GM12875 (cell line): ENCODE measurements at regions not wholly inside any gene's neighbourhood (a gene's known extent, or its start where the extent isn't known, plus 50 kb on each side); places are given as distances from the start of the nearest gene placed in this dataset.

Experiments
- H3K4me3 ChIP-seq: one replicate; pipeline ENCODE4 v1.5.1; 2011; ENCODE audit warnings: low read depth, low read length, control low read depth
- CTCF ChIP-seq: IDR thresholded peaks from 2 replicates; pipeline ENCODE4 v1.5.1; 2011; ENCODE audit warnings: low read depth, mild to moderate bottlenecking, control low read depth, inconsistent platforms, low read length, moderate library complexity, borderline replicate concordance; ENCODE audit not compliant: insufficient read depth

DNA sequence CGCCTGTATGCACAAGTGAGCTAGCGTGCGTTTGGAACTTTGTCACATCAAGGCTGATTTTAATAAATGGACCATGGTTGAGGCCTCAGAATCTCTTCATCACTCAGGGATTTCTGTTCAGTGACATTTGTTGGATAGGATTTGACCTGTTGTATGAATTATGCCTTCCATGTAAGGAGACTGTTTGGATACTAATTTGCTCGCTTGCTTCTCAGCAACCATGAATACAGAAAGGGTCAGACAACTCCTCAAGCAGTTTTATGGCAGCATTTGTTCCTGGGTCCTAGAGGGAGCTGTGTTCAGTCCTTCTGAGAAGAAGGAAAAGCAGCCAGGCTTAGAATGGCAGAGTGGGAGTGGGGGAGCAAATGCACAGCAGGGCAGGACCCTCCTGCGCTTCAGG lies 269.7 kb upstream of the LCORL start:
- no peak overlapping the region for H3K4me3 ChIP-seq
- TF ChIP-seq CTCF, result no peak

- no peak overlapping the region for H3K4me3 ChIP-seq
- no peak for TF ChIP-seq CTCF
Observed at GRCh38 chr4:18285357-18285756, 263.8 kb upstream of the LCORL start.

GRCh38 chr4:18278244-18278643 lies 256.7 kb upstream of the LCORL start:
- no peak for TF ChIP-seq CTCF
- no peak overlapping the region for H3K4me3 ChIP-seq

DNA sequence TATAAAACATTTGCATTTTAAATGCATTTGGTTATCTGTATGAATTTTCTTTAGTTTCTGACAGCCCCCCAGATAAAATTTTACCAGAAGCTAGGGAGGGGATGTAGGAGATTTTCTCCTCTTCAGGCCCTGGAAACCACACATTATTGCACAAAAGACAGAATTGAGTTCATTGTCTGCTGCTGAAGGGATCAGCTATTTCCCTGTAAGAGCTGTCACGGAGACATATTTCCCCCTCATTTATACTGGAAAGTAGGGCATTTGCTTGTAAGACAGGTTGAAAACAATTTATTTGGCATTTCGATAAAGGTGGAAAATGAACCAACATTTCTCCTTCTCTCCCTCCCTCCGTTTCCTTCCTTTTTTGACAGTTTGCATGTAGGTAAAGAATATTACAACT lies 241.3 kb upstream of the LCORL start:
- no peak for TF ChIP-seq CTCF
- H3K4me3 ChIP-seq, result no peak overlapping the region

- no peak overlapping the region for H3K4me3 ChIP-seq
- TF ChIP-seq CTCF, result no peak
Observed at GRCh38 chr4:18252052-18252451, 230.5 kb upstream of the LCORL start.

DNA sequence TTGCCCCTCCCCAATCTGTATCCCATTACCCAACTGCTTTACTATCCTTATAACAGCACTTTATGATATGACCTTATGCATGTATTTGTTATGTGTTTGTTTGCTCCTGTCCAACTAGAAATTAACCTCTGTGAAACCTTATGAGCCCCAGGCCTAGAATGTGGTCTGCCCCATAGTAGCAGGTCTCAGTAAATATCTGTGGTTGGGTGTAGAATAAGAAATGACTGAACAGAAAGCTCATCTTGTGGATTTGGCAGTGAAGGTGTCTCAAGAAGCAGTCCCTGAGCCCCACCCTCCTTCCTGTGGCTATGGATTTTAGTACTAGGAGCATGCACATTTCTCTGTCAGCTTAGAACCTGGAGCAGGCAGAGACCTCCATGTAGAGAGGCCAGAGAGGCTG lies 229.0 kb upstream of the LCORL start:
- H3K4me3 ChIP-seq, result no peak overlapping the region
- no peak for TF ChIP-seq CTCF

DNA sequence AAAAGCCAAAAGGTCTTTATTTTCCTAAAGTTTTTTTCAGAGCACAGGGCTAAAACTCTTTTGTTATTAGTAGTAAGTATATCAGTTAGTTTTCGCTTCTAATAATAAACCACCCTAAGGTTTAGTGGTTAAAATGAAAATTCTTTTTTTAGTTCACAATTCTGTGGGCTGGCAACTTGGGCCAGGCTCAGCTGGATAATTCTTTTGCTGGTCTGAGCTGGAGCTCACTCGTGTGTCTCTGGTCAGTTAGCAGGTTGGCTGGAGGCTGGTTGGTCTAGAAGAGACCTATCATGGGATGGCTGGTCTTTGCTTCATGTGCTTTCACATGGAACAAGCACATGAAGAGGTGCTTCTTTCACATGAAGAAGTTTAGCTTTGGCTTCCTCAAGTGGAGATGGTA lies 227.1 kb upstream of the LCORL start:
- TF ChIP-seq CTCF, result no peak
- no peak overlapping the region for H3K4me3 ChIP-seq
